Activated naive CD4-positive, alpha-beta T cell (primary cell): ENCODE measurements at regions not wholly inside any gene's neighbourhood (a gene's known extent, or its start where the extent isn't known, plus 50 kb on each side); places are given as distances from the start of the nearest gene placed in this dataset.

Experiments used
- DNase-seq, 4 experiments: peaks; one replicate each; lab custom pipeline; 2025; lab: John Stamatoyannopoulos, UW

DNA sequence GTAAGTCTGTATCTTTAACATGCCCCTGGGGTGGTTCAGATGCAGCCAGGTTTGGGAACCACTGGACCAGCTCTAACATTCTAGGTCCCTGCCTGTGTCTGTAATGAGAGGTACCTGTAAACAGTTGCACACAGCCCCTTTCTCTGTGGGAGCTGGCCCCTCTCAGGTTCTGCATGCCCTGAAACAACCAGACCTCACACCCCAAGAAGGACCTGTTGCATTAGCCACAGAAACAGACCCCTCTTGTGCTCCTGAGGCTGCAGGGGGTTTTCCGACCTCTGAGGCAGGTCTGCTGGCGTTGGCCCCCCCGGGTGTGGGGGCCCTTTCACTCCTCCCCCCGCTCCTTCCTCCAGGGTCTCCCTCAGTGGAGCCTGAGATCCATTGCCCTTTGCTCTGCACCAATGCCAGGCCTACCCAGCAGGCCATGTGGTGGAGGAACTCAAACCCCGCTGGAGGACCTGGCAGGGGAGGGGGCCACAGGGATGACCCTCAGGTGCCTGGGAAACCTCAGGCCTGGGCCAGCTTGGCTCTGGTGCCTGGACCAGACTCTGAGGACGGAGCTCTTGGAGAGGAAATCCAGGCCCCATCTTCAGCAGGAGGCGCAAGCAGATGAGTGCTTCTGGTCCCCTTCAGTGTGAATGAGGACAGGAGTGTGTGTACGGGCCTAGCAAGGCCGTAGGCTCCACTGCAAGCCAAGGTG is 61.4 kb upstream of the PJA1 start:
- no peak for DNase-seq

DNA sequence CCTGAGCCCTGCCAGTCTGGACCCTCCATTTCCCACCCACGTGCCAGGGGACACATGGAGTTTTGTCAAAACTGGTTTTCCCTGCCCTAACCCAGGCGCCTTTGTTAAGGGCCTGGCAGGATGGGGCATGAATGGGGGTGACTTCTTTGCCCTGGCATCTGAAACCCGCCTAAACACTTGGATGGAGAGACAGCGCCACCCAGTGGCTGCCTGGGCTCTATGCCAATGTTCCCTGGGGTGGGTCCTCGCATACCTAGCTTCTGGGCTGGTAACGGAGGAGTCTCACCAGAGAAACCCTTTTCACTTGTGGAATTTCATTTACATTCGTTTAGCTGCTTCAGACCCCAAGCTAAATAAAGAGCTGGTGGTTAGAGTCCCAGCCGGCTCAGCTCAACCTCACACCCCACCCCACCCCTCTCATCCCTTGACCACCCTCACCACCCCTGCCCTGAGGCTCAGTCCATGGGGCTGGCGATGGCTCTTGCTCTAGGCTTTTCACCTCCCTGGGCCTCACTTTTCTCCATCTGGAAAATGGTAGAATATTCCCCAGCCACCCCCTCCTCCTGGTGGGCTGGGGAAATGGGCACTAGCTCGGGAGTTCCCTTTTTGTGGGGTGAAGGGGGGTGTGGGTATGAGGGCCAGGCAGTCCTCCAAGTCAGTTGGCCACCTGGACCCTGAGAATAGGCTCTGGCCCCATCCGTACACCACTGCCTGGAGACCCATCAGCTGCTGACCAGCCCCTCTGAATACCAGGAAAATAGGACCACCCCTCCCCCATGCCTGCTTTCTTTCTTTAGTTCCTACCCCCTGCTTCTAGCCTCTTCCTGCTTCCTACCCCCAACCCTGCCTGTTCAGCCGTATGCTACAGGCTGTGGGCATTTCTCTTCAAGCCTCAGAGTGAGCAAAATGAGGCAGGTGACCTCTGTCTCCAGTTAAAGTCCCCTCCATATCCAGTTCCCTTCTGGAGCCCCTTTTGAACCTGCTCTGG is 57.1 kb upstream of the PJA1 start:
- DNase-seq, result peak; percentile 27 to 74 (median 51)

DNA sequence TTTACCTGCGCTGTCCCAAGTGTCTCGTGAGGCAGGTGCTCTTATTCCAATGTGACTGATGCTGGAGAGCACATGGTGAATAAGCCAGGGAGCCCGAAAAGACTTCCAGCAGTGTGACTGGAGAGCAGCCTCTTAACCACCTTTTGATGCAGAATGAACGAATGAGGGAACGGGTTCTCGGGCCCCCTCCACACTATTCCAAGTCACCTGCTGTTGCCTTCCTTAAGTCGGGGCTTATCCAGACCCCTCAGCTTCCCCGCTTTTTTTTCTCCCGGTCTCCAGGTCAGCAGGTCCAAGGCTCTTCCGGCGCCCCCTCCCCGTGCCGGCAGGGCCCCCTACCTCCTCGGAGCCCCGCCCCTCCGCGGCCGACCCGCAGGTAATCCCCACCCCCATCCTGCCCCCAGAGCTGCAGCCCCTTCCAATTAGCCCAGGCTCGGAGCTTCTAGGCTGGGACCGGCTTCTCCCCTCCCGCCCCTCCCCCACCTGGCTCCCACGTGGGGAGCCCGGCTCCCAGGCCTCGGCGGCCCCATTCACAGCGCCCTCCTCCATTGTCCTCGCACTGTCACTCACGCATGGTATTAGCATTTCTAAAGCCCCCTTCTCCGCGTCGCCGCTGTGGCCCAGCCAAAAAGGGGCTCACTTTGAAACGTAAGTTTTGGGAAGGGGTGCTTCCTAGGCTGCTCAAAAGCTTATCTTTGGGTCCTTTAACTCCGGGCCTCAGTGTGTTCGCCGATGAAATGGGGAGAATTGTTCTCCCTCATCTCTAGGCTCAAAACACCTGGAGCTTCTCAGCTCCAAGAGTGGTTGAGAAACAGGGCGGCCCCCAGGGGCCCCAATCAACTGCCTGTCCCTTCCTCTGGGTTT is 56.2 kb upstream of the PJA1 start:
- no peak for DNase-seq

DNA sequence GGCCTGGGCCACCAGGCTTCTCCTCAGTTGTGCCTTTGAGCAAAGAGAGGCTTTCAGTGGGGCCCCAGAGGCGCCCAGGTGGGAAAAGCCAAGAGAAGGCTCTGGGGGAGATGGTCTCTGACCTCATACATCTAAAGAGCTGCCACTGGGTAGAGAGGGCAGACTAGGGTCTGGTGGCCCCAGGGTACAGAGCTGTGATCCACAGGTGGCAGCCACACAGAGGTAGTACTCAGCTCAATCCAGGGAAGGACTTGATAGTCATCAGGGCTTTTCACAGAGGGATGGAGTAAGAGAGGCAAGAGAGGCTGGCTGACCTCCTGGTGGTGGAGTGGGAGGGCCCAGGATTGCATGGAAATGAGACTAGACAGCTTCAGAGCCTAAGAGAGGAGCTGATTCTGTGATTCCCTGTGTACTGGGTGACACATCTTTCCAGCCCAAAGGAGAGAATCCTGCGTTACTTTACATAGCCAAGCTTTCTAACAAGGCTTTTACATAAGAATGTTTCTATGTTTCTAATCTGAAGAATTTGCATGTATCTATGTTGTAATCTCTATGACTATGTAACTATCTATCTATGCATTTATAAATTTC is 53.2 kb upstream of the PJA1 start:
- DNase-seq, result no peak

DNA sequence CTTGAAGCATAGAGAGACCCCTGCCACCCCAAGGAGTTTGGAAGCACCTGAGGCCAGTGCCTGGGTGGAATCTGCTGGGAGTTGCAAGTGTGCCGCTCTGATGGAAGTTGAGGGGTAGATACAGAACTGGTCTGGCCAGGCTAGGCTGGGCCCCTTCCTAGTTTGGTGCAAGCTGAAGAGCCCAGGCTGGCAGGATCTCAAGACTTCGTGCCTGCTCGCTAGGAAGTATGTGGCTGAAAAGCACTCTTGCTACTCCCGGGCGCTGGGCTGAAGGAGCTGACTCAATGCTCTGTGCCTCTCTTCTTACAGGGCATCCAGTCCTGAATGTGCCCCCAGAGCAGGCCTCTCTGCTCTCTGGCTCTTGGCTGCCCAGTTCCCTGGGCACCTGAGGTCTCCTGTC is 51.7 kb upstream of the PJA1 start:
- no peak for DNase-seq

DNA sequence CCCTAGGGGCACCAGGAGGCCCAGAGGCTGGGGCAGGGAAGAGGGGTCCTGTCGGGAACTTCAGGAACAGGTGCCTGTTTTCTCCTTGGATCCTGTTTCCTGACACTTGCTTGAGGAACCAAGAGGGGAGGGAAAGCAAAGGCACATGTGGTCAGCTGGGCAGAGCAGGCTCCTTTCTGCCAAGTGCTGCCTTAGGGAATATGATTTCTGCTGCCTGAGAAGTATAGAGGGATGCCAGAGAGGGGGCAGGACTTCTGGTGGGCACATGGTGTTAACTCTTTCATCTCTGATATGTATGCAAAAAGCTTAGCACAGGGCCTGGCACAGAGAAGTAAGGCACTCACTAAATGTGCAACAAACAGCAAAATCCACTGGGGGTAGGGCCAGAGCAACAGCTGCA is 51.2 kb upstream of the PJA1 start:
- no peak for DNase-seq

DNA sequence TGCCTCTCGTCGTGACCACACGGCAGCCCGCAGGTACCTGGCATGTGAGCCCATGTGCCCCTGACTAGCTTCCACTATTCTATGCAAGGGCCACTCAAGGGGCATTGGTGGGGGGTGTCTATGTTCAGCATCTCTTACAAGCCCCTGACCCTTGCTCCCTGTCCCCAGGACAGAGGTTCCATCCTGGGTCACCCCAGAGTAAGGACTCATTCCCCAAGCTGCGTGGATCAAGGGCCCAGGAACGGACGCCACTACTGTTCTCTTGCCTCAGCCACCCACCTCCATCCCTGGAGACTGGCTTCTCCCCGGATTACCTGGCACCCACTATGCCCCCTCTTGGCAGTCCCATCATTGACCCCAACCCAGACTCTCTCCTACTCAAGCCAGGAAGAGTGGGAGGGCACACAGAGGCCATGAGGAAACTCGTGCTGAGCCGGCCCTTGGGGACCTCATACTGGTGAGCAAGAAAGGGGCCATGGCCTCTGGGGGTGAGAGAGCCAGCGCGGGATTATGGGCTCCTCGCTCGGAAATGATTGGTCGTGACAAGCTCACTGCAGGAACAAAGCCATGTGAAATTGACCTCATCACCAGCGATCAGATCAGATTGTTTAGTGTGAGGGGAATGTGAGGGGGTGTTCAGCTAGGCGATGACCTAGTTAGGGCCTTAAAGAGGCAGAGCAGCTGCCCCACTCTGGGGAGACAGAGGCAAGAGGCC is 50.1 kb upstream of the PJA1 start:
- DNase-seq, result no peak
